OCI-LY7 (cell line): ENCODE measurements at regions not wholly inside any gene's neighbourhood (a gene's known extent, or its start where the extent isn't known, plus 50 kb on each side); places are given as distances from the start of the nearest gene placed in this dataset.

ENCODE experiments used
- CTCF ChIP-seq: fragments of 200-600 bp; sonication (generic); conservative IDR thresholded peaks from 2 replicates; pipeline ENCODE4 v1.5.1; 2014; ENCODE audit warnings: mild to moderate bottlenecking, antibody characterized with exemption, low read length, moderate library complexity, mixed read lengths
- EZH2phosphoT487 ChIP-seq: fragments of 200-600 bp; sonication (generic); IDR thresholded peaks from 2 replicates; pipeline ENCODE4 v1.6.1; 2018; ENCODE audit warnings: low read depth, borderline replicate concordance, mild to moderate bottlenecking, mixed run types, antibody characterized with exemption, low read length, moderate library complexity, mixed read lengths

- no peak for TF ChIP-seq CTCF
- TF ChIP-seq EZH2phosphoT487 = no peak
These were observed 484.7 kb downstream of the BCL11A start for GRCh38 chr2:60068755-60069154.
